ENCODE measurements at regions not wholly inside any gene's neighbourhood (a gene's known extent, or its start where the extent isn't known, plus 50 kb on each side); places are given as distances from the start of the nearest gene placed in this dataset.

DNA sequence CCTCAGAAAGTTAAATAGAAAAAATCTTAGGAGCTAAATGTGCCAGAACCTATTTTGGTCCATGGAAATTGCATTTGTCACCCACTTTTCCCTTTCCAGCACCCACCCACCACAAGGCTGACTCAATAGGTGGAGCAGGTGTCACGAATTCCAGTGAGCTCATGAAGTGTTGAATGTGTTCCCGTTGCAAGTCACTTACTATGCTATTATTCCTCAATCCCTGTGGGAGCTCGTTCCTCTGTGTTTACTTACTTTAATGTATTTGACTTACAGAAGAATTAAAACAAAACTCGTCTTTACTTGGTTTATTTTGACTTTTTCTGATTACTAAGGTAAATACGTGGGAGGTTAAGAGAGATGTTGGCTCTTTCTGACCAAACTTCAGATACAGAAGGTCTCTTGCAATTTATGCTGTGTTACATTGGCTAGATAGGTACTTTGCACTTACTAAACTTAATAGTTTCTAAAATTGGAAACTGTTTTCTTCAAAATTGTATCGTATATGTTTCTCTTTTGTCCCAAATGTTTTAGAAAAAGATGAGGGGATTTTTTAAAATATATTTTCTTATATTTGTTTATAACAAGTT, 269.4 kb upstream of the NOVA1 start:
- no peak overlapping the region for H3K27ac Mint-ChIP-seq
- ChIA-PET CTCF (interaction anchor here (0.8 kb wide), 1 partner anchor 52 kb away, joined by 3 read pairs; no protein-coding TSS in a partner anchor), POLR2A (no interaction called here)
- DNase-seq (no peak), ATAC-seq (no peak)
- no peak overlapping the region for H3K4me3 Mint-ChIP-seq
- no peaks in the 10 kb centered on the region for H3K36me3 Mint-ChIP-seq (ENCODE audit: low read depth)
- intact Hi-C loops (cut with DNase I, micrococcal nuclease), result no loop called here
- no peaks in the 10 kb centered on the region for H3K4me1 Mint-ChIP-seq
- no peaks in the 10 kb centered on the region for H3K27me3 Mint-ChIP-seq
- peaks cover 6% of the 10 kb centered on the region for H3K9me3 Mint-ChIP-seq (ENCODE audit: low read depth)

DNA sequence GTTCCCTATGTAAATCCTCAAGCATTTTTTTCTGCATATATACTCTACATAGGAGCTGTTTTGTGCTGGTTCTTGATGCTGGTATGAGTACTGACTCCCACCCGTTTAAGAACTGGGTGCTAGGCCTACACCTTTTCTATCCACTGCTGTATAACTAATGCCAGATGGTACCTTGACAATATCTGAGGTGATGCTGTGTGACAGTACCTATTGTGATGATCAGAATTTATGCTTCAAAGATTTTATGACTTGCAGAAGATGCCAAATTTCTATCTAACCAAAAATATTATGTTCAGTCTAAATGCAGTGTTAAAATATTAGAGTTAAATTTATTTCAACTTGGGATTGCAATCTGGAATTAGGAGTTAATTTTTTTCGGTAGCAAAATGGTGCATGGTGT, 272.3 kb upstream of the NOVA1 start:
- ATAC-seq (no peak), DNase-seq (no peak)
- CTCF ChIA-PET, result no interaction called here
- intact Hi-C loops (cut with DNase I, micrococcal nuclease), result no loop called here
- no peak overlapping the region for H3K27ac Mint-ChIP-seq
- H3K9me3 Mint-ChIP-seq (ENCODE audit: low read depth), result peaks cover 9% of the 10 kb centered on the region
- POLR2A ChIA-PET, result no interaction called here
- no peaks in the 10 kb centered on the region for H3K36me3 Mint-ChIP-seq (ENCODE audit: low read depth)
- no peak overlapping the region for H3K4me3 Mint-ChIP-seq
- no peaks in the 10 kb centered on the region for H3K4me1 Mint-ChIP-seq
- H3K27me3 Mint-ChIP-seq, result no peaks in the 10 kb centered on the region

DNA sequence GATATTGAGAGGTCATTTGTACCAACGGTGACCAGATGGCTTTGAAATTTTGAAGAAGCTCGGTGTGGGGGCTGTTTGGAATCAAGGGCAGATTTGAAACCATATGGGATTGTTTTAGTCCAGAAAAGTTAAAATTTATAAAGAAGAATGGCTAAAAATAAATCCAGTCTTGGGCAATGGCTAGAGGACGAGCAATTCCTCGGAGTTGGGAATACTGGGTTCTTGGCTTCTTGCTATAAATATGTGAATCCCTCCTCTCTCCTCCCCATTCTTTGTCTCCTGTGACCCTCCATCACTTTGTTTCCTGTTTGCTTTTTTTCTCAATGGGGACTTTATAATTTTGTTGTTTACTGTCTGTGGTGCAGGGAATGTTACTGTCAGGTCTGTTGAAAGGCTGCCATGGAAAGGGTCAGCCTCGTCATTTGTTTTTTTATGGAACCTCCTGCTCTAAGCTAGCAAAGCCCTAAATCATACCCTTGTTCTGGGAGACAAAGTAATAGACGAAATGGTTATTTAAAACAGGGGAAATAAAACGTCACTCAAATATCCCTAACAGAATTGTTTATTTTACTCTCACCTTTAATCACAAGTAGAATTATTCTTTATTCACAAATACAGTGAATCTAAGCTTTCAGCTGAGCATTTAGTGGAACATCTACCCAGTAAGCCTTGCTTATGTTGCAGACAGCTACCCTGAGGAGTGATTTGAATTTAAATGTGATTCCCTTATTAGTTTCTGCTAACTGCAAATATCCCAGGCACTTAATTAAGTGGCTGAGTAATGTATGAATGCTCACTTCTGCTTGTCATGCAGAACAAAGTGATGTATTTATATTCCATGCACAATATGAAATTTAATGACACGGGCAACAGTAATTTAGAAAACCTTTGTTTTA, 273.1 kb upstream of the NOVA1 start:
- DNase-seq (no peak), ATAC-seq (no peak)
- CTCF ChIA-PET, result no interaction called here
- peaks cover 11% of the 10 kb centered on the region for H3K9me3 Mint-ChIP-seq (ENCODE audit: low read depth)
- no peaks in the 10 kb centered on the region for H3K4me1 Mint-ChIP-seq
- H3K27me3 Mint-ChIP-seq, result no peaks in the 10 kb centered on the region
- POLR2A ChIA-PET, result no interaction called here
- no peak overlapping the region for H3K4me3 Mint-ChIP-seq
- H3K27ac Mint-ChIP-seq, result no peak overlapping the region
- intact Hi-C loops (cut with DNase I, micrococcal nuclease), result no loop called here
- H3K36me3 Mint-ChIP-seq (ENCODE audit: low read depth), result no peaks in the 10 kb centered on the region

DNA sequence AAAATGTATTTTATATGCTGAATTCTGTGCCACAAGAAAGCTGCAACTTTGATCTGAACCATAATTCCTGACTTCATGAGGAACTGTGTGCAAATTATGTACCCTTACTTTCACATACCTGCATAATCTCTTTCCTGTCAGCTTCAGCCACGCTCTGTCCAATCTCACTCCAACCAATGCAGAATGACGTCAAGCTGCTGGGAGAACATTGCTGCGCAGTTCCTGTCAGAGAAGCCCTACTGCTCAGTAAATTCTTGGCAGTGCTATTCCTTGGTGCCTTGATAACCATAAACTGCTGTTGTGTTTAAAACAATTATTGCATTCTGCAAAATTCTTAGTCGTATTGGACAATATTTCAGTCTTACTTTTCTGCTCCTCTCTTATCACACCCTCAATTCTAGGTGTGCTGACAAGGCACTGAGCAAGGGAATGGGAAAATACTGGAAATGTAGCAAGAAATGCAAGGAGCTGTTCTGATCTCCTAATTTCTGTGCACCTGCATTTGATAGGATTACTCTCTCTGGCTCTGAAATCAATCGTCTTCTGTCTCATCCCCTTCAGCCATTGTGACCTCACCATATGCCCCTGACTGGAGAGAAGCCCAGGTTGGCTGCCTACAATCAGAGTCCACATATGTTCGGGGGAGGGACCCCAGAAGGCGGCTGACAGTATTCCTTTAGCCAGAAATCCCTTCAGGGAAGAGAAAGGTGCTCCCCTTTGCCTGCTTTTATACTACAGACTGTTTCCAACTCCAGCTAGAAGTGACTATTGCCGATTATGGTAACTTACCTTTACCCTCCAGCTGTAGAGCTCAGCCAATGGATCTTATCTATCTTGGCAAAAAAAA, 274.9 kb upstream of the NOVA1 start:
- Mint-ChIP-seq H3K27ac (no peak overlapping the region), H3K27me3 (no peaks in the 10 kb centered on the region), H3K36me3 (ENCODE audit: low read depth) (no peaks in the 10 kb centered on the region), H3K4me3 (no peak overlapping the region), H3K9me3 (ENCODE audit: low read depth) (peaks cover 13% of the 10 kb centered on the region), H3K4me1 (no peaks in the 10 kb centered on the region)
- DNase-seq (no peak), ATAC-seq (no peak)
- POLR2A ChIA-PET, result no interaction called here
- CTCF ChIA-PET, result no interaction called here
- intact Hi-C loops (cut with DNase I, micrococcal nuclease), result no loop called here

DNA sequence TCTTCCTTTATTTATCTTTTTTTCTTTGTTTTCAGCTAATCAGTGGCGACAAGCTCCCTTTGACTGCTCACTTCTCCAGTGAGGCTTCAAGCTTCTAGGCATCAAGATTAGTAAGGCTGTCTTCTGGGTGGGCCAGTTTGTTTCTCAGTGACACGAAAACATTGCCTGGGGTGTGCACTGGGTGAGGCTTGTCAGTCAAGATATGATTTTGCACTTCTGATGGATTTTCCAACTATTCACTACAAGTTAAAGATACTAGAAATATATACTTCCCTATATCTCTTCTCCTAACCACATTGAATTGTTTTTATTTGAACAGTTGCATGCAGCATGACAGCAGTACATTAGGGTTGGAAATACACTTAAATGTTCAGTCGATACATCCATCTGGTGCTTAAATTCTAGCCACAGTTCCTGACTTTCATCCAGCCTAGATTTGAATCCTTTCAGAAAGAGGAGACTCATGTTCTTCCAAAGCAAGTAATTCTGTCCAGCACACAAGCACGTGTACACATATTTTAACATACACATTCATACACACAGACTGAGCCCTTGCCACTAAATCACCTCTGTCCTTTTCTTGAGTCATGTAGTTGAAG, 275.6 kb upstream of the NOVA1 start:
- intact Hi-C loops (cut with DNase I, micrococcal nuclease), result no loop called here
- ChIA-PET CTCF (no interaction called here), POLR2A (no interaction called here)
- H3K27me3 Mint-ChIP-seq, result no peaks in the 10 kb centered on the region
- DNase-seq, result no peak
- H3K9me3 Mint-ChIP-seq (ENCODE audit: low read depth), result peaks cover 13% of the 10 kb centered on the region
- H3K27ac Mint-ChIP-seq, result no peak overlapping the region
- H3K4me3 Mint-ChIP-seq, result no peak overlapping the region
- H3K36me3 Mint-ChIP-seq (ENCODE audit: low read depth), result no peaks in the 10 kb centered on the region
- H3K4me1 Mint-ChIP-seq, result no peaks in the 10 kb centered on the region
- no peak for ATAC-seq

DNA sequence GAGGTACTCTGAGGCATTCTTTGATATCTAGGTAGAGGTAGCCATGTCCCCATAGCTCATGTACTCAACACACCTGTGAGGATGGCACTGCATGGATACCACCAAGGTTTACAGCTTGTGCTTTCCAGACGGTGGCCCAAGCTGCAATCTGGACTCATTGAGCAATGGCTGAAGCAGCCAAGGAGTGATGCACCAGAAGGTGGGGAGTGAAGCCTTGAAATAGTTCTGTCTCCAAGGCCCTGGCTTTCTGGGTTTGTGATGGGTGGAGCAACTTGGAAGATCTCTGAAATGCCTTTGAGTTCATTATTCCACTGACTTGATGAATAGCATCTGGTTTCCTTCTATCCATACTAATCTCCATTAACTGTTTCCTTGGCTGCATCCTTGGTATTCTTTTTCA, 290.0 kb upstream of the NOVA1 start:
- ChIA-PET POLR2A (no interaction called here), CTCF (no interaction called here)
- Mint-ChIP-seq H3K27me3 (no peaks in the 10 kb centered on the region), H3K27ac (no peak overlapping the region), H3K36me3 (ENCODE audit: low read depth) (no peaks in the 10 kb centered on the region), H3K9me3 (ENCODE audit: low read depth) (peaks cover 9% of the 10 kb centered on the region), H3K4me1 (no peaks in the 10 kb centered on the region), H3K4me3 (no peak overlapping the region)
- no peak for DNase-seq
- ATAC-seq, result no peak
- intact Hi-C loops (cut with DNase I, micrococcal nuclease), result no loop called here

DNA sequence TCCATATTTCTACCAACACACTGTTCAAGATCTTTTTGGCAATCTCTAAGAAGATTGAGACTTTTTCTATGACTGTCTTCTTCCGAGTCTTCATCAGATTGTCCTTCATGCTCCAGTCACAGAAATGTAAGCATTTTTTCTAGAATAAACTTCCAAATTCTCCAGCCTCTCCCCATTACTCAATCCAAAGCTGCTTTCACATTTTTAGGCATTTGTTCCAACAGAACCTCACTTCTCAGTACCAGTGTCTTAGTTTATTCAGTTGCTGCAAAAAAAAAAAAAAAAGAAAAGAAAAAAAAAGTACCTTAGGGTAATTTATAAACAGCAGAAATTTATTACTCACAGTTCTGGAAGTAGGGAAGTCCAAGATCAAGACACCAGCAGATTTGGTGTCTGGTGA, 290.8 kb upstream of the NOVA1 start:
- H3K4me3 Mint-ChIP-seq, result no peak overlapping the region
- ChIA-PET CTCF (no interaction called here), POLR2A (no interaction called here)
- no peaks in the 10 kb centered on the region for H3K36me3 Mint-ChIP-seq (ENCODE audit: low read depth)
- no peak for ATAC-seq
- intact Hi-C loops (cut with DNase I, micrococcal nuclease), result no loop called here
- no peaks in the 10 kb centered on the region for H3K27me3 Mint-ChIP-seq
- H3K4me1 Mint-ChIP-seq, result no peaks in the 10 kb centered on the region
- no peak overlapping the region for H3K27ac Mint-ChIP-seq
- H3K9me3 Mint-ChIP-seq (ENCODE audit: low read depth), result peaks cover 7% of the 10 kb centered on the region
- DNase-seq, result no peak

DNA sequence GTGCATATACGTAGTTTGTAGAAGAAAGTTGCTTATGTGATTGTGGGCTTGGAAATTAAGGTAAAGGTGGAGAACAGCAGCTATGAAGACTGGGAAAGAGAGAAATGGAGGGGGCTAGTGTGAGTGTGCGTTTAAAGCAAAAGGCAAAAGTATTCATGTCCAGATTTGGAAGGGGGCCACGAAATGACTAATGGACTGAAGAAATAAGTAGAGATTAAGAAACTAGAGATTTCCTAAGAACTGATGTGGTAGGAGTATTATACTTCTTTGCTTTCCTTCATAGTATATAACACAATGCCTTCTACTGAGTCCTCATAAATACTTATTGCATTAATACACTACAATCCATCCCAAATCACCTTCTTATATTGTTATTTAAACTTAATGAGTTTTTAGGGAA, 298.6 kb upstream of the NOVA1 start:
- DNase-seq (no peak), ATAC-seq (no peak)
- Mint-ChIP-seq H3K4me3 (no peak overlapping the region), H3K4me1 (no peaks in the 10 kb centered on the region), H3K36me3 (ENCODE audit: low read depth) (no peaks in the 10 kb centered on the region), H3K27ac (no peak overlapping the region), H3K27me3 (no peaks in the 10 kb centered on the region), H3K9me3 (ENCODE audit: low read depth) (peaks cover 8% of the 10 kb centered on the region)
- POLR2A ChIA-PET, result interaction anchor here (0.6 kb wide), 1 partner anchor 26 kb away, joined by 4 read pairs; no protein-coding TSS in a partner anchor
- CTCF ChIA-PET, result no interaction called here
- intact Hi-C loops (cut with DNase I, micrococcal nuclease), result no loop called here

DNA sequence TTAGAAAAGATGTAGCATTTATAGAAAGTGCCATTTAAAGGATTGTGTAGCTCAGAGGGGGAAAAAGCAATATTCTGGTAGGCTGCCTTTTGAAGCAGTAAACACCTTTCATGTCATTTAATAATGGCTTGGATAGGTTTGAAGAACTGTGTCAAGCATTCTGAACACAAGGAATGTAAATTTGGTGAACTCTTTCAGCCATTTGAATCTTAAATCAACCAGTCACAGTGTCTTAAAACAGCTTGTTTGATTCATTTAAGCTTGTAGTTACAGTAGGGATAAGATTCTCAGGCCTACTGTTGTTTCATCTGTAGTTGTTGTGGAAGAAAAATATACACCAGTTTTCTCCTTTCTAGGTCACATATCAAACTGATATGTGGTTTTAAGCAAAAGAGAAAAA, 299.4 kb upstream of the NOVA1 start:
- intact Hi-C loops (cut with DNase I, micrococcal nuclease), result no loop called here
- peaks cover 10% of the 10 kb centered on the region for H3K9me3 Mint-ChIP-seq (ENCODE audit: low read depth)
- no peaks in the 10 kb centered on the region for H3K27me3 Mint-ChIP-seq
- ChIA-PET CTCF (no interaction called here), POLR2A (interaction anchor here (0.6 kb wide), 1 partner anchor 26 kb away, joined by 4 read pairs; no protein-coding TSS in a partner anchor)
- H3K36me3 Mint-ChIP-seq (ENCODE audit: low read depth), result no peaks in the 10 kb centered on the region
- ATAC-seq (no peak), DNase-seq (no peak)
- H3K27ac Mint-ChIP-seq, result no peak overlapping the region
- no peak overlapping the region for H3K4me3 Mint-ChIP-seq
- no peaks in the 10 kb centered on the region for H3K4me1 Mint-ChIP-seq

DNA sequence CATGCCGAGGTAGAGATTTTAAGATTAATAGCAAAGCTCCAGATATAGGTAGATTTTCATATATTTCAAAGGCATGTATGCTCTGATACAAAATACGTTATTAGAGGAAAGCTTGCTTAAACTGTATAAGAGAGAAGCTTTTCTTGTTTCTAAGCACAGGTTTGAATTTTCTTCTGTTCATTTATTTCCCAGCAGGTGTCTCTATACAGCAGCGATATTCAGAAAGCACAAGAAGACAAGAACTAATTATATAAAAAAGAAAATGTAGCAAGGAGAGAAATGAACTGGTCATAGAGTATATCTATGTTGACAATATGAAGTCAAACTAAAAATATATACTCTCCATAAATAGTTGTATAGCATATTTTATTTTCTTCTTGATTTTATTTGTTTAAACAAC, 307.4 kb upstream of the NOVA1 start:
- intact Hi-C loops (cut with DNase I, micrococcal nuclease), result no loop called here
- Mint-ChIP-seq H3K4me1 (no peaks in the 10 kb centered on the region), H3K27me3 (no peaks in the 10 kb centered on the region), H3K4me3 (no peak overlapping the region), H3K27ac (no peak overlapping the region), H3K36me3 (ENCODE audit: low read depth) (no peaks in the 10 kb centered on the region), H3K9me3 (ENCODE audit: low read depth) (peaks cover 4% of the 10 kb centered on the region)
- CTCF ChIA-PET, result no interaction called here
- POLR2A ChIA-PET, result no interaction called here
- no peak for ATAC-seq
- no peak for DNase-seq

DNA sequence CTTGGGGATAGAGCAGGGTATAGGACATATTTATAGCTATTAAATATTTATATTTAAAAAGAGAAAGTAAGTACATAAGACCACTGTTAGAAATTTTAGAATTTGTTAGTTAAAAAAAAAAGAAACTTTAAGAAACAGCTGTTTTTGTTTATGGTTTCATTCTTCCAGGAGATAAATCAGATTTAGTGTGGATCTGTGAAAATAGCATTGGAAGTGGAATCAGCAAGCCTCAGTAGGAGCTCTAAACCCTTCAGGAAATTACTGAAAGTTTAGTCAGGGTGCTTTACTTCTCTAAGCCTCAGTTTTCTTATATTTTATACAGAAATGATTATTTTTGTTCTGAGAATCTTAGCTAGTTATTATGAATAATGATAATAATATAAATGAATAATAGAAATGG, 316.0 kb upstream of the NOVA1 start:
- intact Hi-C loops (cut with DNase I, micrococcal nuclease), result no loop called here
- DNase-seq, result no peak
- Mint-ChIP-seq H3K4me3 (no peak overlapping the region), H3K27ac (no peak overlapping the region), H3K36me3 (ENCODE audit: low read depth) (no peaks in the 10 kb centered on the region), H3K27me3 (no peaks in the 10 kb centered on the region), H3K9me3 (ENCODE audit: low read depth) (peaks cover 15% of the 10 kb centered on the region), H3K4me1 (no peaks in the 10 kb centered on the region)
- ChIA-PET POLR2A (no interaction called here), CTCF (no interaction called here)
- no peak for ATAC-seq

All from activated CD4-positive, alpha-beta T cell treated with anti-CD3 and anti-CD28 coated beads for 36 hours (primary cell).